SK-N-MC (cell line): ENCODE measurements at regions not wholly inside any gene's neighbourhood (a gene's known extent, or its start where the extent isn't known, plus 50 kb on each side); places are given as distances from the start of the nearest gene placed in this dataset.

Experiments used
- DNase-seq: peaks from one replicate; pipeline ENCODE4 v3.0.0-alpha.2; 2011; ENCODE audit warnings: low read depth, low spot score
- H3K27ac ChIP-seq: fragments of 200-600 bp; sonication (generic); 2 replicates; pipeline ENCODE4 v1.5.1; 2016; ENCODE audit warnings: mixed run types
- H3K36me3 ChIP-seq: fragments of 200-600 bp; sonication (generic); 2 replicates; pipeline ENCODE4 v1.6.1; 2017; ENCODE audit warnings: antibody characterized with exemption, low read length, mixed read lengths; ENCODE audit not compliant: insufficient read depth
- H3K4me3 ChIP-seq: fragments of 200-600 bp; sonication (generic); 2 replicates; pipeline ENCODE4 v1.5.1; 2016
- H3K9ac ChIP-seq: fragments of 200-600 bp; sonication (generic); 2 replicates; pipeline ENCODE4 v1.8.0; 2017; ENCODE audit warnings: mixed run types, mixed read lengths; ENCODE audit not compliant: insufficient read length
- H3K9me3 ChIP-seq: fragments of 200-600 bp; sonication (generic); 2 replicates; pipeline ENCODE4 v1.6.1; 2017; ENCODE audit warnings: low read depth, mild to moderate bottlenecking, antibody characterized with exemption, low read length, moderate library complexity, mixed read lengths
- EZH2 ChIP-seq: fragments of 200-600 bp; sonication (generic); IDR thresholded peaks from one replicate; pipeline ENCODE4 v1.6.1; 2017; ENCODE audit warnings: antibody characterized with exemption
- FOXP2 ChIP-seq: optimal IDR thresholded peaks from 2 replicates; pipeline ENCODE3; 2011; ENCODE audit warnings: mild to moderate bottlenecking, moderate library complexity; ENCODE audit not compliant: insufficient read depth; ENCODE audit errors: extremely low read length, control extremely low read depth
- POLR2AphosphoS5 ChIP-seq: IDR thresholded peaks from 2 replicates; pipeline ENCODE4 v1.6.1; 2012; ENCODE audit warnings: mild to moderate bottlenecking, low read depth, low read length, borderline replicate concordance

DNA sequence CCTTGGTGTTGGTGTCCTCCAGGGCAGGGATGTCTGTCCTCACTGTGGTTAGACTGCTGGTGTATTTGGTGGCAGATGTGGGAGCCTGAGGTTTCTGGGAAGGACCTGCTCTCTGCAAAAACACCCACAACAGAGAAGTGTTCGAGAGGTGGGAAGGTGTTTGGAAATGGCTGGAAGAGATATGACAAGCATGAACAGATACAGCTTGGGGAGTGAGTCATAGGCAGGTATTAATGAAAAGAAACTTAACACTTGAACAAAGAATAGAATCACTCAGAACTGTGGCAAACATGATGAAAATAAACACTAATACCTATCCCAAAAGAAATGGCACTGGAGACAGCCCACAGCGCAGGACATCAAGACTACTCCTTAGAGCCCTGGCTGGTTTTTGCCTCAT lies 192.4 kb upstream of the RORA start:
- Histone ChIP-seq H3K9ac (no peak overlapping the region), H3K36me3 (no peaks in the 10 kb centered on the region), H3K4me3 (no peak overlapping the region), H3K27ac (no peak overlapping the region), H3K9me3 (no peaks in the 10 kb centered on the region)
- DNase-seq, result no peak
- no peak for TF ChIP-seq FOXP2

DNA sequence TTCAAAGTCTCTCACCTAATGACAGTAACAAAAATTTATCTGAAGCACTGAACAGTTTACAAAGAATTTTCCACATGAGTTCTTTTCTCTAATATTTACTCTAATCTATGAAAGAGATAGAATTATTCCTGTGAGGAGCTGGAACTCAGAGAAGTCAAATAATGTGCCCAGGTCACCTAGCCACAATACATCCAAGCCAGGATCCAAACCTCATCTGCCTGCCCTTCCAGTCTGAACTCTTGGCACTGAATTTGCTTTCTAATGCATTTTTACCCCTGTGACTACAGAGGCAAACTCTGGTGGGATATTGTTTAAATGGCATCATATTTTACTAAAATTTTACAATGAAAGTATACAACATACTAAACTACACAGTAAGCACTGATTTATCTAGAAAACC lies 191.4 kb upstream of the RORA start:
- Histone ChIP-seq H3K27ac (no peak overlapping the region), H3K36me3 (no peaks in the 10 kb centered on the region), H3K9ac (no peak overlapping the region), H3K9me3 (no peaks in the 10 kb centered on the region), H3K4me3 (no peak overlapping the region)
- no peak for DNase-seq
- TF ChIP-seq POLR2AphosphoS5 (no peak), FOXP2 (no peak), EZH2 (no peak)

- Histone ChIP-seq H3K9ac (no peak overlapping the region), H3K9me3 (no peaks in the 10 kb centered on the region), H3K36me3 (no peaks in the 10 kb centered on the region), H3K4me3 (no peak overlapping the region), H3K27ac (no peak overlapping the region)
- DNase-seq, result no peak
- TF ChIP-seq EZH2, result no peak
Observed at GRCh38 chr15:61415617-61416120, 186.6 kb upstream of the RORA start.

GRCh38 chr15:61411902-61412510 lies 182.9 kb upstream of the RORA start:
- no peaks in the 10 kb centered on the region for H3K36me3 ChIP-seq
- no peak overlapping the region for H3K4me3 ChIP-seq
- TF ChIP-seq EZH2 (no peak), POLR2AphosphoS5 (no peak), FOXP2 (no peak)
- no peak overlapping the region for H3K9ac ChIP-seq
- H3K27ac ChIP-seq, result no peak overlapping the region
- H3K9me3 ChIP-seq, result no peaks in the 10 kb centered on the region
- DNase-seq, result no peak

DNA sequence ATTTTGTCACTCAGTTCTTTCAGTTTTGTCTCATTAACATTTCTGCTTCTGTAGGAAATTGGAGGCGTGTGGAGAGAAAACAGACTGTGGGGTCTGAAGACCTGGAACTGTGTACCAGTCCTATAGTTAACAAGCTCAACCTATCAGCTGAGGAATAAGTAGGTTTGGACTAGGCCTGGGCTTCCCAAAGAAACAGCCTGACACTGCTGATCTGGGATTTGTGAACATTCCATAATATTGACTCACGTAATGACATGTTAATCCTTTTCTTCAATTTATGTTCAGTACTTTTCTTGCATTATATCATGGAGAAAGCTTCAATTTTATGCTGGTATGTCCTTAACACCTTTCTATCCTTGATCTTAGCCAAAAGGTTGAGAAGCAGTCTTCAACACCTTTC lies 181.6 kb upstream of the RORA start:
- no peak overlapping the region for H3K27ac ChIP-seq
- TF ChIP-seq EZH2 (no peak), POLR2AphosphoS5 (no peak), FOXP2 (no peak)
- no peaks in the 10 kb centered on the region for H3K36me3 ChIP-seq
- no peak overlapping the region for H3K4me3 ChIP-seq
- H3K9ac ChIP-seq, result no peak overlapping the region
- H3K9me3 ChIP-seq, result no peaks in the 10 kb centered on the region
- no peak for DNase-seq

- TF ChIP-seq POLR2AphosphoS5, result no peak
- TF ChIP-seq FOXP2, result no peak
- no peak for TF ChIP-seq EZH2
- Histone ChIP-seq H3K9ac (no peak overlapping the region), H3K4me3 (no peak overlapping the region), H3K36me3 (no peaks in the 10 kb centered on the region), H3K9me3 (no peaks in the 10 kb centered on the region), H3K27ac (no peak overlapping the region)
- no peak for DNase-seq
Observed at GRCh38 chr15:61404567-61404966, 175.5 kb upstream of the RORA start.

- DNase-seq, result no peak
- Histone ChIP-seq H3K4me3 (no peak overlapping the region), H3K27ac (no peak overlapping the region), H3K9ac (no peak overlapping the region), H3K9me3 (no peaks in the 10 kb centered on the region), H3K36me3 (no peaks in the 10 kb centered on the region)
- TF ChIP-seq POLR2AphosphoS5, result no peak
Observed at GRCh38 chr15:61403884-61404283, 174.8 kb upstream of the RORA start.

DNA sequence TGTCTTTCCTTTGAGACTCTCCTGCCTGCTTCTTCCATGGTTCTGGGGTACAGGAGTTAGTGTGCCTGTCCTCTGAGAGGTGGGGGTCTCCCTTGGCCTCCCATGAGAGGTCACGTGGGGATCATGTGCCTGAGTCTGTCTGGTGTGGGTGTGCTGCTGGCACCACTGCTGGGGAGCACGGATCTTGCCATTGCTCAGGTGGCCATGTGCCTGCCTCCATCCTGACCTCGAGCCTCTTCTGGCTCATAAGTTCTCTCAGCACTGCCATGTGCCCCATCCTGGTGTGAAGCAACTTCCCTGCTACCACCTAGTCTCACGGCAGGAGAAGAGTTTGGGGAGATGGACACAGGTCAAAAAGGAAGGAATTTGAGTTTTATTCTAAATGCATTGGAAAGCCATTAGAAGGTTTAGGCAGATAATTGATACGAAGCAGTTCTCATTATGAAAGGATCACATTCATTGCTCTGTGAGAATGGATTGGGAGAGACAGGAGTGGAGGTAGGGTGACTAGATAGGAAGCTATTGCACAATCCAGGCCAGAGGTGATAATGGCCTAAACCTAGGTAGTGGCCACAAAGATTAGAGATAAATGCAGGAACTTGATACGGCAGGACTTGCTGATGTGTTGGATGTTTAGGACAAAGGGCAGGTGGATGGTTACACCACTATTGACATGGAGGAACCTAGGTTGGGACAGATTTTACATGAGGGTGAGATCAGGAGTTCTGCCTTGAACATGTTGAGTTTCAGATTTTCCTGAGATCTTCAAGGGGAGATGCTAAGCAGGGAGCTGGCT lies 173.0 kb upstream of the RORA start:
- no peaks in the 10 kb centered on the region for H3K9me3 ChIP-seq
- no peak for TF ChIP-seq POLR2AphosphoS5
- no peak for TF ChIP-seq EZH2
- no peak for TF ChIP-seq FOXP2
- H3K36me3 ChIP-seq, result no peaks in the 10 kb centered on the region
- no peak overlapping the region for H3K9ac ChIP-seq
- no peak overlapping the region for H3K4me3 ChIP-seq
- no peak for DNase-seq
- H3K27ac ChIP-seq, result no peak overlapping the region

GRCh38 chr15:61398310-61398709 lies 169.2 kb upstream of the RORA start:
- no peak for TF ChIP-seq EZH2
- TF ChIP-seq FOXP2, result no peak
- TF ChIP-seq POLR2AphosphoS5, result no peak
- Histone ChIP-seq H3K9me3 (no peaks in the 10 kb centered on the region), H3K36me3 (no peaks in the 10 kb centered on the region), H3K9ac (no peak overlapping the region), H3K4me3 (no peak overlapping the region), H3K27ac (no peak overlapping the region)
- DNase-seq, result no peak
